ENCODE measurements at regions not wholly inside any gene's neighbourhood (a gene's known extent, or its start where the extent isn't known, plus 50 kb on each side); places are given as distances from the start of the nearest gene placed in this dataset.

GRCh38 chr13:33583398-33583797, 234.6 kb upstream of the RFC3 start:
- Histone ChIP-seq H3K27me3 (ENCODE audit: insufficient read depth, low read length) (no peaks in the 10 kb centered on the region), H2AFZ (ENCODE audit: low read depth, low read length) (no peak overlapping the region), H3K4me1 (ENCODE audit: insufficient read depth, low read length) (no peaks in the 10 kb centered on the region), H3K36me3 (ENCODE audit: insufficient read depth, low read length) (no peaks in the 10 kb centered on the region), H3K9me3 (ENCODE audit: low read length) (no peaks in the 10 kb centered on the region), H3K4me3 (ENCODE audit: low read length) (no peak overlapping the region)

DNA sequence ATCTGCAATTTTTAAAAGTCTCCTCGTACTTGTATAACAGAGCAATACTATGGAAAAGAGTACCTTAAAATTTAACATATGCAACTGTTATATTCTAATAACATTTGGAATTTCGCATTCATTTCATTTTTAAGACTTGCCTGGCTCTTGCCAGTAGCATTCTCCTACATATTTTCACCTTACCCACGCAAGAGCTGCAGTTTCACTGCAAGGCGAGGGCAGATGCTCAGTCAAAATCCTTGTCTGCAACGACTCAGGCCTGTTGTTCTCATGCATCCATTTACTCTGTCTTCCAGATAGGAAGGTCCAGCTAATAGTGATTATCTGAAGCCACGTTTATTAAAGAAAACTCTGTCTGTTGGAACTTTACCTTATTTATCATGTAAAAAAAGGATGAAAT, 227.0 kb upstream of the RFC3 start:
- Histone ChIP-seq H3K27me3 (ENCODE audit: insufficient read depth, low read length) (no peaks in the 10 kb centered on the region), H3K4me1 (ENCODE audit: insufficient read depth, low read length) (peaks cover 4% of the 10 kb centered on the region), H3K4me3 (ENCODE audit: low read length) (no peak overlapping the region)

GRCh38 chr13:33606692-33607091, 211.3 kb upstream of the RFC3 start:
- H3K27me3 ChIP-seq (ENCODE audit: insufficient read depth, low read length), result no peaks in the 10 kb centered on the region
- H3K9me3 ChIP-seq (ENCODE audit: low read length), result peaks cover 6% of the 10 kb centered on the region
- H3K4me3 ChIP-seq (ENCODE audit: low read length), result no peak overlapping the region
- H3K36me3 ChIP-seq (ENCODE audit: insufficient read depth, low read length), result no peaks in the 10 kb centered on the region
- peaks cover 17% of the 10 kb centered on the region for H3K4me1 ChIP-seq (ENCODE audit: insufficient read depth, low read length)
- H2AFZ ChIP-seq (ENCODE audit: low read depth, low read length), result no peak overlapping the region

More for the DNA sequence above, 227.0 kb upstream of the RFC3 start:
- Histone ChIP-seq H2AFZ (ENCODE audit: low read depth, low read length) (no peak overlapping the region), H3K36me3 (ENCODE audit: insufficient read depth, low read length) (no peaks in the 10 kb centered on the region), H3K9me3 (ENCODE audit: low read length) (peaks cover 2% of the 10 kb centered on the region)

DNA sequence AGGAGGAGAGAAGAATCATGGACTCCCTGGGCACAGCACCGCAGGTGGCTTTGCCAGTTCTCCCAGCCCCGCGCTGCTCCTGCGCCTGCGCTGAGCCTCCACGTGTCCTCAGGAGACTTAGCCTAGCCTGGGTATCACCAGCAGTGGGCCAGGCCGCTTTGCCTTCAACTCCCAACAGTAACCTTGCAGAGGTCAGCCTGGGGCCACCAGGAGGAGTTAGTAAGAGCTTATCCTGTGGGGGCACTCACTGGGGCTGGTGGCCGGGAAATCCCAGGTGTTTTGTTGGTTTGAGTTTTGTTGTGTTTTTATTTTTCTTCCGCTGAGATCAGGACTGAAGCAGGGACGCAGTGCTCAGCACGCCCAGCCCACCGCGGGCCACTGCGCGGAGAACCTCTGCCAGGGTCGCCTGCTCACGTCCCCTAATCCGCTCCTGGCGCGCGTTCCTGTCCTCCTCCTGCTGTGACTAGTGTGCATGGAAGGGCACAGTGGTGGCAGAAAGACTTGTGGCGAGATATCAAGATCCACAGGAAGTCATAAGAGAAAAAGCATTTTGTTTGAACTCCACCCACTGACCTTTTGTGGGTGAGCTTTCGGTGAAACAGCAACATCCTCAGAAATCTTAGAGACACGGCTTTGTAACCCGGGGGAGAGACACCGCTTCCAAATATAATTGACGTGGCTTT, 207.4 kb upstream of the RFC3 start:
- H3K4me3 ChIP-seq (ENCODE audit: low read length), result peak overlapping the region; percentile 44
- no peaks in the 10 kb centered on the region for H3K27me3 ChIP-seq (ENCODE audit: insufficient read depth, low read length)
- no peaks in the 10 kb centered on the region for H3K36me3 ChIP-seq (ENCODE audit: insufficient read depth, low read length)
- peaks cover 44% of the 10 kb centered on the region for H3K4me1 ChIP-seq (ENCODE audit: insufficient read depth, low read length)
- H3K9me3 ChIP-seq (ENCODE audit: low read length), result no peaks in the 10 kb centered on the region
- peak overlapping the region; percentile 80 for H2AFZ ChIP-seq (ENCODE audit: low read depth, low read length)

DNA sequence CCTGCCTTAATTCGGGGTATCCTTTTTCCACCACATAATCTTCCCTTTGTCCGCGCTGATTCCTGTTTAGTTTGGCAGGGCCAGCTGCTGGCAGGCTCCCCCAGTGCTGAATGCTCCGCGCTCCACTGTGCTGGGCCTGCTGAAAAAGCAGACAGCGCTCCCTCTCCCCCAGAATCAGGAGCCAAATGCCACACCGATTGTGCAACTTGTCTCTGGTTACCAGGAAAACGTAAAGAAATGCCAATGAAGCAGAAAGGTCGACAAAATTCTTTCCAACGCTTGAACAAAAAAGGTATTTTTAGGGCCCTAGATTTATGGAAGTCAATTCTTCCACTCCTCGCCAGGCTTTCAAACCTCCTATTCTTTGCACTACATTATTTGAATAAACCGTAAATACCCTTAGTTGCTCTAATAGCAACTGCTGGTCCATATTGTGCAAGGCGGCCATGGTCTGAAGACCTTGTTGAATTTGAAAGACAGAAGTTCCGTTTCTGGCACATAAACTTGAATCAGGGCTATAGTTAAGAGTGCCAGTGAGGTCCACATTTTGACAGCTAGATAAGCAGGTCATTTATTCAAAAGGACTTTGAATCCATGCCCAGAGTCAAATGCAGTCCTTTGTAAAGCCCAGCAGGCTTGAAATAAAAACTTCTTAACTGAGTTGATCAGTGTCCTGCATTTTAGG, 206.7 kb upstream of the RFC3 start:
- no peaks in the 10 kb centered on the region for H3K27me3 ChIP-seq (ENCODE audit: insufficient read depth, low read length)
- no peaks in the 10 kb centered on the region for H3K9me3 ChIP-seq (ENCODE audit: low read length)
- no peaks in the 10 kb centered on the region for H3K36me3 ChIP-seq (ENCODE audit: insufficient read depth, low read length)
- H2AFZ ChIP-seq (ENCODE audit: low read depth, low read length), result peak overlapping the region; percentile 80
- H3K4me3 ChIP-seq (ENCODE audit: low read length), result peak overlapping the region; percentile 44
- peaks cover 44% of the 10 kb centered on the region for H3K4me1 ChIP-seq (ENCODE audit: insufficient read depth, low read length)

DNA sequence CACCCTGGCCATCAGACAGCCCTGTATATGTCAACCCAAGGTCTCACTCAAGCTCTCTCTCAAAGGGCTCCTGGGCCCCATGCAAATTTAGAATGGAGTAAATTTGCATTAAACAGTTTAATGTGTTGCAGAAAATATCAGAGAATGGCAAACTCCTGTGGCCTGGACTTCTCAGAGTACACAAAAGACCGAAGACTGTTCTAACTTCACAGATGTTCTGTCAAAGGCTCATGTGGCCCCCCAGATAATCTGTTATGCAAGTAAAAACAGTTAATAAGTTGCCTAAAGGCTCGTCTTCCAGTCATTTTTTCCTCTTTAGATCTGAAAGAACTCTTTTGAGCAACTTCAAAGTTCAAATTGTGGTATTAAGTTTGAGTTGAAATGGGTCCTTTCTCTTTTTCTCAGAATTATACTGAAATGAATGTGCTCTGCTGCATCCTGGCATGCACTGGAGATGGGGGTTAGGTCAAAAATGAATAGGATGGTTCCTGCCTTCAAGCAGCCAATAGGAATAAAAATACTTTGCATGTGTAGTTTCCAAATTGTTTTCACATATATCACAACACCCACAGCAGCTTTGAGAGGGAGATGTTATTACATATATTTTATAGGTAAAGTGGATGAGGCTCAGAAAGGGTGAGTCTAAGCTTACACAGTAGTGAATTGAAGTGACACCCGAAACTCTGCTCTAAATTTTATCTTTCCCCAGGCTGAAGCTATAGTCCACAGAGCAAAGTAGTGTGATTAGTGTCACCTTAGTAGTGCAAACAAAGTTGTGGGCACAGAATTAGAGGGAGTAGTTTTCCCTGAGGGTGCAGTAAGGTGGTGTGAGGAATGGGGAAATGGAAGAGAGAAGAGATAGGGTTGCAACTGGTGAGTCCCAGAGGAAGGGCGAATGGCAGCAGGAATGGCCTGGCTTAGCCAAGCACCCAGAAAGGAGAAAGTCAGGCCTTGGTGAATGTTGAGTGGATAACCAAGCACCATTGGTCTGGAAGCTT, 205.0 kb upstream of the RFC3 start:
- Histone ChIP-seq H3K4me1 (ENCODE audit: insufficient read depth, low read length) (peaks cover 39% of the 10 kb centered on the region), H3K9me3 (ENCODE audit: low read length) (no peaks in the 10 kb centered on the region), H3K36me3 (ENCODE audit: insufficient read depth, low read length) (no peaks in the 10 kb centered on the region), H2AFZ (ENCODE audit: low read depth, low read length) (no peak overlapping the region), H3K4me3 (ENCODE audit: low read length) (no peak overlapping the region), H3K27me3 (ENCODE audit: insufficient read depth, low read length) (no peaks in the 10 kb centered on the region)

GRCh38 chr13:33615436-33615835, 202.5 kb upstream of the RFC3 start:
- Histone ChIP-seq H3K9me3 (ENCODE audit: low read length) (no peaks in the 10 kb centered on the region), H2AFZ (ENCODE audit: low read depth, low read length) (no peak overlapping the region), H3K36me3 (ENCODE audit: insufficient read depth, low read length) (no peaks in the 10 kb centered on the region), H3K4me1 (ENCODE audit: insufficient read depth, low read length) (peaks cover 34% of the 10 kb centered on the region), H3K27me3 (ENCODE audit: insufficient read depth, low read length) (no peaks in the 10 kb centered on the region), H3K4me3 (ENCODE audit: low read length) (no peak overlapping the region)

DNA sequence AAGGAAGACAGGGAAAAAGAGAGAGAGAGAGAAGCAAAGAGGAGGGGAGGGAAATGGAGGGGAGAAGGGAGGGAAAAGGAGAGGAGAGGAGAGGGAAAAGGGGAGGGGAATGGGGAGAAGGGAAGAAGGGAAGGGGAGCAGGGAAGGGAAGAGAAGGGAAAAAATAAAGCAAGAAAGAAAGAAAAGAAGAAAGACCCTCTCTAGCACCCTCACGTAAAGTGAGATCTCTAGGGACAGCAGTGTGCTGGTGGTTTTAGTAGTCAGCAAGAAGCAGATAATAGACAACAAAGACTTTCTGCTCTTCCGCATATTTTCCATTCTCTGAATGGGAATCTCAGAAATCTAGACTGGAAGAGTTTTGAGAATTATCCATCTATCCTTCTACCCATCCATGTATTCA, 201.8 kb upstream of the RFC3 start:
- Histone ChIP-seq H3K4me1 (ENCODE audit: insufficient read depth, low read length) (peaks cover 29% of the 10 kb centered on the region), H3K4me3 (ENCODE audit: low read length) (no peak overlapping the region), H3K27me3 (ENCODE audit: insufficient read depth, low read length) (no peaks in the 10 kb centered on the region), H3K36me3 (ENCODE audit: insufficient read depth, low read length) (no peaks in the 10 kb centered on the region), H2AFZ (ENCODE audit: low read depth, low read length) (no peak overlapping the region), H3K9me3 (ENCODE audit: low read length) (no peaks in the 10 kb centered on the region)

- Histone ChIP-seq H3K27me3 (ENCODE audit: insufficient read depth, low read length) (no peaks in the 10 kb centered on the region), H3K4me3 (ENCODE audit: low read length) (no peak overlapping the region), H3K36me3 (ENCODE audit: insufficient read depth, low read length) (no peaks in the 10 kb centered on the region), H3K9me3 (ENCODE audit: low read length) (no peaks in the 10 kb centered on the region), H2AFZ (ENCODE audit: low read depth, low read length) (no peak overlapping the region), H3K4me1 (ENCODE audit: insufficient read depth, low read length) (peaks cover 23% of the 10 kb centered on the region)
These were observed 200.9 kb upstream of the RFC3 start for GRCh38 chr13:33617055-33617454.

DNA sequence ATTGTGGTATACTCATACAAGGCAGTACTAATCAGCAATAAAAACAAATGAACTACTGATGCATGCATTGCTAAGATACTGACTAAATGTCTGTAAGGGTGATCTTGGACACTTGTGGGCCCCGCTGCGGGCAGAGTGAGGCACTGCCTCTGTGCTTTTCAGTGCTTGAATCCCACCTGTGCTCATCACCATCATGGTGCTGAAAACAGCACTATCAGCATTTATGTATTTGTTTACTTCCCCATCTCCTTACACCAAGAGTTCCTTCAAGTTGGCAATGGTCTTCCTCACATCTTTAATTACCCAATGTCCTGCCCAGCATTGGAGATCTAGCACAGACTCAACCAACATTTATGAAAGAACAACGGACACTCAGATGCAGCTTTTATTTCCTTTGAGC, 193.7 kb upstream of the RFC3 start:
- no peaks in the 10 kb centered on the region for H3K9me3 ChIP-seq (ENCODE audit: low read length)
- no peak overlapping the region for H2AFZ ChIP-seq (ENCODE audit: low read depth, low read length)
- no peaks in the 10 kb centered on the region for H3K36me3 ChIP-seq (ENCODE audit: insufficient read depth, low read length)
- H3K4me3 ChIP-seq (ENCODE audit: low read length), result no peak overlapping the region
- no peaks in the 10 kb centered on the region for H3K4me1 ChIP-seq (ENCODE audit: insufficient read depth, low read length)
- no peaks in the 10 kb centered on the region for H3K27me3 ChIP-seq (ENCODE audit: insufficient read depth, low read length)

DNA sequence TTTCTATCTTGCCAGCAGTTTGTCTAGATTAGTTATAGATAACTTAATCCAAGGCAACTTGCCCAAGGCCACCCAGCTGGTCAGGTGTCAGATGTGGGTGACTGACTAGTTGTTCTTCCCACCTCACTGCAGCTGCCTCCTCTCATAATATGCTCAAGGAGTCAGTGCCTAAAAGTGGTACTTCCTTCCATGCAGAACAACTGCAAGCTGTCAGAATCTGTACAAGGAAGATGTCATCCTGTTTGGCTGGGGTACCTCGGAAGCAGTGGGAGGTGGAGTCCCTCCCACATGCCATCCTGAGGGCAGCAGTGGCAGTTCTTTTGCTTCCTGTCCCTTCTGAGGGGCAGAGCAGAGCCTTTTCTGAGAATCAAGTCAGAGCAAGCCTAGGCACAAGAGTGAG, 193.2 kb upstream of the RFC3 start:
- H2AFZ ChIP-seq (ENCODE audit: low read depth, low read length), result no peak overlapping the region
- no peaks in the 10 kb centered on the region for H3K36me3 ChIP-seq (ENCODE audit: insufficient read depth, low read length)
- H3K27me3 ChIP-seq (ENCODE audit: insufficient read depth, low read length), result no peaks in the 10 kb centered on the region
- H3K4me3 ChIP-seq (ENCODE audit: low read length), result no peak overlapping the region
- no peaks in the 10 kb centered on the region for H3K4me1 ChIP-seq (ENCODE audit: insufficient read depth, low read length)
- no peaks in the 10 kb centered on the region for H3K9me3 ChIP-seq (ENCODE audit: low read length)

DNA sequence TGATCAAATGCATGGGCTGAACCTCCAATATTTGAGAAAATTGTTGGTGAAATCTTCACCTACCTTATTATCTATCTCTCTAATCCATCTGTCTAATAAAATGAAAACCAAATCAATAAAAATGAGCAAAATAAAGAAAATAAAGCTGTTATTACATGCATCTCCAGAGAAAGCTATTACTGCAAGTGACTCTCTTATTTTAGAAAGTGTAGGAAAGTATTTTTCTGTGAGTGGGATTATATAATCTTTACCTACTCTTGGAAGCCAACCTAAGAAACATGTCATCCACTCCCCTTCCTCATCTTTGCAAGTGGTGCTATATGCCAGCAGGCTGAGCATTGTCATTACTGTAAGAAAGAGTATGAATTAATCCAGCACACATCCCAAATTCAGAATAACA, 191.5 kb upstream of the RFC3 start:
- no peak overlapping the region for H2AFZ ChIP-seq (ENCODE audit: low read depth, low read length)
- H3K27me3 ChIP-seq (ENCODE audit: insufficient read depth, low read length), result no peaks in the 10 kb centered on the region
- no peaks in the 10 kb centered on the region for H3K4me1 ChIP-seq (ENCODE audit: insufficient read depth, low read length)
- H3K36me3 ChIP-seq (ENCODE audit: insufficient read depth, low read length), result no peaks in the 10 kb centered on the region
- no peak overlapping the region for H3K4me3 ChIP-seq (ENCODE audit: low read length)
- no peaks in the 10 kb centered on the region for H3K9me3 ChIP-seq (ENCODE audit: low read length)

DNA sequence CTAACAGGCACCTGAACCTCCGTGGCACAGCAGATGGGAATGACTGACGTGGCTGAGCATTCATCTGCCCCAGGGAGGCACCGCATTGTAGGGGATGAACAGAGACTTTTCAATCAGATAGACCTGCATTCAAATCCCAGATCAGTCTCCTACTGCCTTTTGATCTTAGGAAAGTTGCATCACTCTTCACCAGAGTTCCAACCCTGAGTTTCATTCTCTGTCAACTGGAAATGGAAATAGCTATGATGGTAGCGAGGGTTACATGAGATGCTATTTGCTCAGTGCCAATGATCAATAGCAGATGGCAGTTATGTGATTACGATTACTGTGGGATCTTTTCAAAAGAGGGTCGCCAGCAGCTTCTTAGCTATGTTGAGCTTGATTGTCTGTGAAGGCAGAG, 189.3 kb upstream of the RFC3 start:
- H3K27me3 ChIP-seq (ENCODE audit: insufficient read depth, low read length), result no peaks in the 10 kb centered on the region
- H3K4me1 ChIP-seq (ENCODE audit: insufficient read depth, low read length), result peaks cover 5% of the 10 kb centered on the region
- H2AFZ ChIP-seq (ENCODE audit: low read depth, low read length), result no peak overlapping the region
- no peak overlapping the region for H3K4me3 ChIP-seq (ENCODE audit: low read length)
- no peaks in the 10 kb centered on the region for H3K36me3 ChIP-seq (ENCODE audit: insufficient read depth, low read length)
- H3K9me3 ChIP-seq (ENCODE audit: low read length), result no peaks in the 10 kb centered on the region

Measured in neuron (in vitro differentiated cells).